Astrocyte (in vitro differentiated cells and primary cell): ENCODE measurements at regions not wholly inside any gene's neighbourhood (a gene's known extent, or its start where the extent isn't known, plus 50 kb on each side); places are given as distances from the start of the nearest gene placed in this dataset.

Experiments used
- DNase-seq: peaks from one replicate; pipeline ENCODE4 v3.0.0-alpha.2; 2010; ENCODE audit warnings: low read depth
- FAIRE-seq: peaks from 2 replicates; lab custom pipeline; 2011; peaks lifted over from hg19 to GRCh38; lab: Jason Lieb, UNC
- H2AFZ ChIP-seq: 2 replicates; pipeline ENCODE4 v1.6.0; 2012; ENCODE audit warnings: low read depth, low read length, inconsistent platforms
- H3K27ac ChIP-seq: 2 replicates; pipeline ENCODE4 v1.5.1; 2011; ENCODE audit warnings: low read depth, low read length, inconsistent platforms
- H3K27me3 ChIP-seq: 2 replicates; pipeline ENCODE4 v1.6.0; 2011; ENCODE audit warnings: low read length, inconsistent platforms; ENCODE audit not compliant: insufficient read depth
- H3K36me3 ChIP-seq: 2 replicates; pipeline ENCODE4 v1.5.1; 2011; ENCODE audit warnings: low read length, inconsistent platforms; ENCODE audit not compliant: insufficient read depth
- H3K4me1 ChIP-seq: 2 replicates; pipeline ENCODE4 v1.5.1; 2011; ENCODE audit warnings: low read length, inconsistent platforms; ENCODE audit not compliant: insufficient read depth
- H3K4me2 ChIP-seq: 2 replicates; pipeline ENCODE4 v1.6.0; 2012; ENCODE audit warnings: low read length, inconsistent platforms
- H3K4me3 ChIP-seq: 2 replicates; pipeline ENCODE4 v1.5.1; 2011; ENCODE audit warnings: low read depth, mild to moderate bottlenecking, low read length, inconsistent platforms; ENCODE audit not compliant: insufficient read depth
- H3K79me2 ChIP-seq: 2 replicates; pipeline ENCODE4 v1.6.0; 2012; ENCODE audit warnings: mild to moderate bottlenecking, low read length, inconsistent platforms; ENCODE audit not compliant: insufficient read depth
- H3K9ac ChIP-seq: 2 replicates; pipeline ENCODE4 v1.6.0; 2012; ENCODE audit warnings: mild to moderate bottlenecking, low read length, inconsistent platforms
- H3K9me3 ChIP-seq: 2 replicates; pipeline ENCODE4 v1.5.1; 2012; ENCODE audit warnings: low read depth, mild to moderate bottlenecking, low read length, inconsistent platforms; ENCODE audit not compliant: insufficient read depth
- H4K20me1 ChIP-seq: 2 replicates; pipeline ENCODE4 v1.6.0; 2012; ENCODE audit warnings: low read length, inconsistent platforms; ENCODE audit not compliant: insufficient read depth
- H3K27ac Mint-ChIP-seq: one replicate; pipeline ENCODE4 v1.8.0; 2021; ENCODE audit warnings: mild to moderate bottlenecking, mixed read lengths; ENCODE audit not compliant: unreplicated experiment
- H3K27me3 Mint-ChIP-seq: one replicate; pipeline ENCODE4 v1.8.0; 2021; ENCODE audit warnings: low read depth, mixed read lengths; ENCODE audit not compliant: unreplicated experiment
- H3K36me3 Mint-ChIP-seq: one replicate; pipeline ENCODE4 v1.8.0; 2021; ENCODE audit warnings: low read depth, mixed read lengths; ENCODE audit not compliant: unreplicated experiment
- H3K4me1 Mint-ChIP-seq: one replicate; pipeline ENCODE4 v1.8.0; 2021; ENCODE audit warnings: low read depth, mixed read lengths; ENCODE audit not compliant: unreplicated experiment
- H3K4me3 Mint-ChIP-seq: one replicate; pipeline ENCODE4 v1.8.0; 2021; ENCODE audit warnings: mild to moderate bottlenecking, moderate library complexity, mixed read lengths; ENCODE audit not compliant: unreplicated experiment
- H3K9me3 Mint-ChIP-seq: one replicate; pipeline ENCODE4 v1.8.0; 2021; ENCODE audit warnings: mild to moderate bottlenecking, mixed read lengths; ENCODE audit not compliant: unreplicated experiment
- CTCF ChIP-seq: IDR thresholded peaks from 2 replicates; pipeline ENCODE4 v1.5.1; 2011; ENCODE audit warnings: low read depth, mild to moderate bottlenecking, inconsistent platforms, low read length, moderate library complexity; ENCODE audit not compliant: insufficient read depth
- EZH2 ChIP-seq: IDR thresholded peaks from 2 replicates; pipeline ENCODE4 v1.6.1; 2012; ENCODE audit warnings: mild to moderate bottlenecking, low read length, inconsistent platforms; ENCODE audit not compliant: insufficient read depth

- FAIRE-seq (no peak), DNase-seq (no peak)
- no peaks in the 10 kb centered on the region for H3K36me3 ChIP-seq
- no peak overlapping the region for H3K27ac ChIP-seq
- H3K9ac ChIP-seq, result no peak overlapping the region
- H3K4me3 Mint-ChIP-seq, result no peak overlapping the region
- no peaks in the 10 kb centered on the region for H3K27me3 ChIP-seq
- no peak overlapping the region for H3K27ac Mint-ChIP-seq
- peaks cover 10% of the 10 kb centered on the region for H3K4me1 Mint-ChIP-seq
- TF ChIP-seq EZH2, result no peak
- peaks cover 2% of the 10 kb centered on the region for H3K4me1 ChIP-seq
- H3K79me2 ChIP-seq, result no peaks in the 10 kb centered on the region
- H3K27me3 Mint-ChIP-seq, result no peaks in the 10 kb centered on the region
- no peaks in the 10 kb centered on the region for H3K9me3 ChIP-seq
- H2AFZ ChIP-seq, result no peak overlapping the region
- H3K4me2 ChIP-seq, result no peak overlapping the region
- peaks cover 3% of the 10 kb centered on the region for H3K9me3 Mint-ChIP-seq
- no peaks in the 10 kb centered on the region for H4K20me1 ChIP-seq
- H3K4me3 ChIP-seq, result no peak overlapping the region
- peaks cover 2% of the 10 kb centered on the region for H3K36me3 Mint-ChIP-seq
Measured at GRCh38 chr14:22289570-22289969, 299.5 kb downstream of the DAD1 start.

GRCh38 chr14:22285991-22286390, 303.0 kb downstream of the DAD1 start:
- Histone ChIP-seq H3K79me2 (no peaks in the 10 kb centered on the region), H3K4me1 (peaks cover 2% of the 10 kb centered on the region), H3K27ac (no peak overlapping the region), H3K36me3 (no peaks in the 10 kb centered on the region), H3K27me3 (no peaks in the 10 kb centered on the region), H4K20me1 (no peaks in the 10 kb centered on the region), H3K9ac (no peak overlapping the region), H3K9me3 (no peaks in the 10 kb centered on the region), H3K4me2 (no peak overlapping the region), H2AFZ (no peak overlapping the region), H3K4me3 (no peak overlapping the region)
- peaks cover 3% of the 10 kb centered on the region for H3K27me3 Mint-ChIP-seq
- no peak for TF ChIP-seq CTCF
- TF ChIP-seq EZH2, result no peak
- DNase-seq (no peak), FAIRE-seq (no peak)
- no peaks in the 10 kb centered on the region for H3K36me3 Mint-ChIP-seq
- no peaks in the 10 kb centered on the region for H3K9me3 Mint-ChIP-seq
- peaks cover 14% of the 10 kb centered on the region for H3K4me1 Mint-ChIP-seq
- H3K27ac Mint-ChIP-seq, result no peak overlapping the region
- H3K4me3 Mint-ChIP-seq, result no peak overlapping the region

- H3K4me1 Mint-ChIP-seq, result peaks cover 17% of the 10 kb centered on the region
- no peak overlapping the region for H3K27ac Mint-ChIP-seq
- Histone ChIP-seq H3K27me3 (no peaks in the 10 kb centered on the region), H3K27ac (no peak overlapping the region), H3K9ac (no peak overlapping the region), H2AFZ (no peak overlapping the region), H3K4me2 (no peak overlapping the region), H3K79me2 (no peaks in the 10 kb centered on the region), H3K4me1 (no peaks in the 10 kb centered on the region), H3K4me3 (no peak overlapping the region), H3K36me3 (no peaks in the 10 kb centered on the region), H3K9me3 (no peaks in the 10 kb centered on the region), H4K20me1 (no peaks in the 10 kb centered on the region)
- H3K9me3 Mint-ChIP-seq, result no peaks in the 10 kb centered on the region
- DNase-seq (no peak), FAIRE-seq (no peak)
- H3K27me3 Mint-ChIP-seq, result peaks cover 4% of the 10 kb centered on the region
- H3K36me3 Mint-ChIP-seq, result no peaks in the 10 kb centered on the region
- no peak overlapping the region for H3K4me3 Mint-ChIP-seq
- TF ChIP-seq EZH2, result no peak
- no peak for TF ChIP-seq CTCF
Measured at GRCh38 chr14:22282949-22283348, 306.1 kb downstream of the DAD1 start.
